GM19240 (cell line): ENCODE measurements at regions not wholly inside any gene's neighbourhood (a gene's known extent, or its start where the extent isn't known, plus 50 kb on each side); places are given as distances from the start of the nearest gene placed in this dataset.
"Not testable (repeated sequence)": the region's sequence is repeated elsewhere in the genome, so short reads cannot be mapped to it uniquely, and the experiment has no call there.

ENCODE experiments used
- DNase-seq: peaks from one replicate; pipeline ENCODE4 v3.0.0; 2011; ENCODE audit warnings: low spot score; ENCODE audit not compliant: insufficient read length

DNA sequence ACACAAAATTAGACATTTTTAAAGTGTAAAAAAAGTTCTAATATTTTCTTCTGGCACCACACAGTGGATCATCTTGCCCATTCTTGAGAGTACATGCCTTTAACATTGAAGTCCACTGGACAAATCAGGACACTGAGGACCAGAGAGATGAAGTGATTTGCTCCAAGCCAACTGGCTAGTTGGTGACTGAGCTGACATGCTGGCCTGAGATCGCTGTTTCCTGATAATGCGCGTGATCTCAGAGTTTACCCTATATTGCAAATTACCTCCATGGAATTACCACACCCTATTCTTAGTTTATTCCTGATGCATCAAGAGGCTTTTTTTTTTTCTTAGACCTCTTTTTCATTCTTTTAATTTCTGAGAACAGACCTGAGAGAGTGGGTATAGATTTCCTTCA, 432.8 kb downstream of the CD83 start:
- DNase-seq, result no peak

DNA sequence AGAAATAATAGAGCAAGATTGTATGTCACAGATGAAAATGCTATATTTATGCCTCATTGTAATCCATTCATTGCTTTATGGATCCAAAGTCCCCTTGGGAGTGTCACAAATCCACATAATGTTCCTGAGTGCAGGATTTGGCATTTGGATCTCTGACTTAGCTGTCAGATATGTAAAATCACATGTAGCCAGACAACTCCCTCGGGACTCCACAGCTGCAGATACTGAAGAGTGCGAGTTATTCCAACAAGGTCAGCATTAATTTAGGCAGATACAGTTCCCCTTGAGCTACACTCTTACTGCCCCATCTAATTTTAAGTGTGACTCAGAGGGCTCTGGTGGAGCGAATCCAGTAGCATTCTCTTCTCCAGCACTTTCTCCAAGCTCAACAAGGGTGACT, 433.2 kb downstream of the CD83 start:
- DNase-seq, result no peak

DNA sequence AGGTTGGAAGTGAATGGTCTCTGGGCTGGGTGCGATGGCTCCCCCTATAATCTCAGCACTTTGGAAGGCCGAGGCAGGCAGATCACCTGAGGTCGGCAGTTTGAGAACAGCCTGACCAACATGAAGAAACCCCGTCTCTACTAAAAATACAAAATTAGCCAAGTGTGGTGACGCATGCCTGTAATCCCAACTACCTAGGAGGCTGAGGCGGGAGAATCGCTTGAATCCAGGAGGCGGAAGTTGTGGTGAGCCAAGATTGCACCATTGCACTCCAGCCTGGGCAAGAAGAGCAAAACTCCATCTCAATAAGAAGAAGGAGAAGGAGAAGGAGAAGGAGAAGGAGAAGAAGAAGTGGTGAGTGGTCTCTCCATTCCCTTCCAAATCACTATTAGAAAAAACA, 434.0 kb downstream of the CD83 start:
- not testable (repeated sequence) for DNase-seq

DNA sequence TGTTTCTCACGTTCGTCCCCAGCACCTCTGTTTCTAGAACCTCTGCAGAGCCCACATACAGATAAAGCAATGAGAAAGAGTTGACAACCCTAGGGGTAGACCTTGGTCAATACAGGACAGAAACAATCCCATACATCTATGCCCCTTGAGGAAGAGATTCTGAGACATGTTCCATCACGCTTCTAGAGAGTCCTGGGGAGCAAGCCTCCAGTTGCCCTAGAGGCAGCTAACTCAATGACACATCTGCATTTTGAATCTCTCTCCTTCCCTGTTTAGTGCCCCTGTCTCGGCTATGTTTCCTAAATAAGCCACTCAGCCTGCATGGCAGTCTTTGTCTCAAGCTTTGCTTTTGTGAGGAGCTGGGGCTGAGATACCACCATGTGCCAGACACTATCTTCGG, 435.3 kb downstream of the CD83 start:
- no peak for DNase-seq

DNA sequence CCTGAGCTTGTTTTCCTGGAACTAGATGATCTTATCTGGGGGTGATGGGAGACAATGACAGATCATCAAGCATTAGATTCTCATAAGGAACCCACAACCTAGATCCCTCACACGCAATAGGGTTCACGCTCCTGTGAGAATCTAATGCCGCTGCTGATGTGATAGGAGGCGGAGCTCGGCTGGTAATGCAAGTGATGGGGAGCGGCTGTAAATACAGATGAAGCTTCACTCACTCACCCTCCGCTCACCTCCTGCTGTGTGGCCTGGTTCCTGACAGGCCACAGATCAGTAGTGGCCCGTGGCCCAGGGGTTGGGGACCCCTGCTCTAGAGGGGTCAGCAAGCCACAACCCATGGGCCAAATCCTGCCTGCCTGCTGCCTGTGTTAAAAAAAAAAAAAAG, 435.9 kb downstream of the CD83 start:
- no peak for DNase-seq

DNA sequence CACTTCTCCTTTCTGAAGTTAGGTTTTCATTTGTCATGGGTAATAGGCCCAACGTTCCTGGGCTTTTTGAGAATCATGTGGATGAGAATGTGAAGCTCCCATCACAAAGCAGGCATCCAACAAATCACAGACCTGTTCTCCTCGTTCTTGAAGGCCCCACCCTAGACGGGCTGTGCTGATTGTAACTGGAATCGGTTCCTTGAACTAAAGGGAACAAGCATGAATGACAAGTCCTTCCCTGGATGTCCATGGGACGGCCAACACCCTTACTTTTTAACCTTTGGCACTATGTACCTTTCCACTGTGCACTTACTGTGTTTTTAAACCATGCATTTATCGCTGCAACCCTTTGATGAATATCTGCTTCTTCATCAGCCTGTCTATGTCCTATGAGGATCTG, 438.2 kb downstream of the CD83 start:
- DNase-seq, result no peak

DNA sequence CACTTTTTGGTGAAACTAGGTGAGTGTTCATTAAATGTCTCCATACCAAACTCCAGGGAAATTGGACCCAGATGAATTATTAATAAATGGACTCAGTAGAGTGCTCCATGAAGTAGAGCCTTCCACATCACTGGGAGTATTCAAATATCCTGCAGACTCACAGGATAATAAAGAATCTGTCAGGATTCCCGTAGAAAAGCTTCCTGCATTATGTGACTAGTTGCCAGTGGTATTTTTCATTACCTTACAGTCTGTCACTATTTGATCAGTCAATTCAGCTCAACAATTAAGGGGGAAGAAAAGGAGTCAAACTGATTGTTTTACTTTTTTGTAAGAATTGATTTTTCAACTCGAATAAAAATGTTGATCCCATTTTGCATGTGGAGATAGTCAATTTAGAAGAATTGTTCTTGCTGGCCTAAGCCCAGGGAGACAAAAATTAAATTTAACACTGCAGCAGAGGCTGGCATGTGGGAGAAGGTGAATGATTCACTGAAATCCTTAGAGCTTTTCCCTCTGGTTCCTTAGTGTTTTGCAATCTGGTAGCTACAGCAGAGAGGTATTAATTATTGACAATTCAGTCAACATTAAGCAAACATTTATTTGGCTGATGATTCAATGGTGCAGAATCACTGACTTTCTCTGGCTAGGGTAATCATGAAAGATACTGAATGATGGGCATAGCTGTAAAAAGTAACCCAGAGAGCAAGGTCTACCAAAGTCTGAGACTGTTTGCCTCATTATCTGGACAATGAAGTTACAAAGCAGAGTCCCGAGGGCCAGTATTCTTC, 442.4 kb downstream of the CD83 start:
- DNase-seq, result no peak

DNA sequence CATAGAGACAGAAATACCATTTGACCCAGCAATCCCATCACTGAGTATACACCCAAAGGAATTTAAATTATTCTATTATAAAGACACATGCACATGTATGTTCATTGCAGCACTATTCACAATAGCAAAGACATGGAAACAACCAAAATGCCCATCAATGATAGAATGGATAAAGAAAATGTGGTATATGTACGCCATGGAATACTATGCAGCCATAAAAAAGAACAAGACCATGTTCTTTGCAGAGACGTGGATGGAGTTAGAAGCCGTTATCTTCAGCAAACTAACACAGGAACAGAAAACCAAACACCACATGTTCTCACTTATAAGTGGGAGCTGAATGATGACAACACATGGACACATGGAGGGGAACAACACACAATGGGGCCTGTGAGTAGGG, 444.0 kb downstream of the CD83 start:
- not testable (repeated sequence) for DNase-seq

DNA sequence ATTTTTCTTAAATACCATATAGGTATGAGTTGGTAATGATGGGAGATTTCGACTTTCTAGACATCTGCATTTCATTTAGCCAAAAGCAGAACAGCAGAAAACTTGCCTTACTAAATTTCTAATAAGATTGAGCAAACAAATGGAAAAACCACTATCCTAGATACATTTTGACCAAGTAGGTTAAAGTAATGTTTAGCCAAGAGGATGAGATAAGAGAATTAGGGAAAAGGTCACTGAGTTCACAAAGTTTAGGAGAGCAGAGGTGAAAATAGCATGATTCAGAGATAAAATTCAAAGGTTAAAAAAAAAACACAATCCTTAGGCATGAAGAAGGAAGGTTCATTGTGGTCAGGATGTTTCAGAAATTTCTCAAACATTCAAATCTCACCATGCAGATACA, 450.3 kb downstream of the CD83 start:
- no peak for DNase-seq

DNA sequence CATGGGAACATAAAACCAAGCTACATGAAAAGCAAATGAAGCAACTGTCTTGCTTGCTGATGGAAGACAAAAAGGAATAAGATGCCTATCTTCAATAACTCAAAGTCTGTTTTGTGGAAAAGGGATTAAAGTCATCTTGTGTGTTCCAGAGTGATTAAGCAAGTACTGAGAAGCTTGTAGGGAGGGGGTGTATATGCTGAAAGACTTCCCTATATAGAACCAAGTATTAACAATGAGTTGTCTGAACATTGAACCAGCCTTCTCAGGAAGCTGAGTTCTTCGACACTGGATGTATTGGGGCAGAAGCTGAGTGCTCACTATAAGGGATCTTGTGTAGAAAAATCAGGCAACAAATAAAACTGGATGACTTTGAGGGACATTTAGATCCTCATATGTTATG, 451.8 kb downstream of the CD83 start:
- DNase-seq, result no peak

DNA sequence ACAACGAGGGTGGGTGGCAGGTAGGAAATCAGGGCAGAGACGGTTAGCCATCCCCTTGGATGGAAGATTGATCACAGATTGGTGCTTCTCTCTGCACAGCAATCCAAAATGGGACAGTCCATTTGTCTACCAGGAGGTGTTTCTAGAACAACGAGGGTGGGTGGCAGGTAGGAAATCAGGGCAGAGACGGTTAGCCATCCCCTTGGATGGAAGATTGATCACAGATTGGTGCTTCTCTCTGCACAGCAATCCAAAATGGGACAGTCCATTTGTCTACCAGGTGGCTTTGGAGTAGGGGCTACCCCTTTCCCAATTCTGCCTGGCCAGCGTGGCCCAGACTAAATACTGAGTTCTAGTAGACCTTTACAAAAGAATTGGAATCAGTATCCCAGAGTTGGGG, 452.3 kb downstream of the CD83 start:
- not testable (repeated sequence) for DNase-seq

DNA sequence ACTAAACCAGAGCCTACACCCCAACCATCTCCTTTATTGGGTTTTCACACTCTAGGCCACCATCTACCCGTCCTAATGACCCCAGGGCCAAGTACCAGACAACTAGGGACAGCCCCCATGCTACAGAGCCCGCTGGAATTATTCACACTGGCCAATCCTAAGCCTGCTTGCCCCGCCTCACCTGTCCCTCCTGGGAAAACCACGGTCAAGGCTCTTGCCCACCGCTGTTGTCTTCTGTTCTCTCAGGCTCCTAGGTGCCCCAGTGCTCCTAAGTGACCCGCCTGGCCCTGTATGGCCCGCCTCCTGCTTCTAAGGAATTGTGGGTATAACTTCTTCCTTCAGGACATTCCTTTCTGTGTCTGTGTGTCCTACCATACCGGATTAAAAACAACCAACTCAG, 453.4 kb downstream of the CD83 start:
- DNase-seq, result no peak

DNA sequence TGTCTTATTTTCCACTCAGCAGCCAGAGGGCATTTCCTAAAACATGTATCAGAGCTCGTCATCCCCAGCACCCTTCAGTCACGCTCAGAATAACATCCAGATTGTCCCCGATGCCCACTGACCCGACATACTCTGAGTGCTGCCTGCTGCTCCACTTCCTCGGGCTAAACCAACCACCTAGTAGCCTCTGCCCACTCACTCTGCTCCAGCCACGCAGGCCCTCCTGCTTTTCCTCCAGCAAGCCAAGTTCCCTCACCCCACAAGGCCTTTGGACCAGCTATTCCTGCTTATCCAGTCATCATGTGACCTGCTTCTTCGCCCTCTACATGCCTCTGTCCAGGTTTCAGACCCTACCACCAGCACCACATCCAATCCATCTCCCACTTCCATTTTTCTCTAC, 454.2 kb downstream of the CD83 start:
- DNase-seq, result no peak

DNA sequence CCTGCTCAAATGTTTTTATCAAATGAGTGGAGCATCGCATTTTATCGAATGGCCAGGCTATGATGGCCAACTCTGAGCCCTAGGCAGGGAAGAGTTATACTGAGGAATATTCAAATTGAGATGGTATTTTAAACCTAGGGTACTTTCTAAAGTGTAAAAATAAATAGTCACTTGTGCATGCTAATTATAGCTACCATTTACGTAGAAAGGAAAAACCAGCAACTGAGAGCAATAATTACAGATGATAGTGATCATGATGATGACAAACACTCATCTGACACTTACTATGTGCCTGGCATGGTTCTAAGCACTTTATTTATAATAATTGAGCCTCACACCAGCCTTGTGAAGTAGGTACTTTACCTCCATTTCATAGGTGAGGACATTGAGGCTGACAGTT, 455.7 kb downstream of the CD83 start:
- no peak for DNase-seq

DNA sequence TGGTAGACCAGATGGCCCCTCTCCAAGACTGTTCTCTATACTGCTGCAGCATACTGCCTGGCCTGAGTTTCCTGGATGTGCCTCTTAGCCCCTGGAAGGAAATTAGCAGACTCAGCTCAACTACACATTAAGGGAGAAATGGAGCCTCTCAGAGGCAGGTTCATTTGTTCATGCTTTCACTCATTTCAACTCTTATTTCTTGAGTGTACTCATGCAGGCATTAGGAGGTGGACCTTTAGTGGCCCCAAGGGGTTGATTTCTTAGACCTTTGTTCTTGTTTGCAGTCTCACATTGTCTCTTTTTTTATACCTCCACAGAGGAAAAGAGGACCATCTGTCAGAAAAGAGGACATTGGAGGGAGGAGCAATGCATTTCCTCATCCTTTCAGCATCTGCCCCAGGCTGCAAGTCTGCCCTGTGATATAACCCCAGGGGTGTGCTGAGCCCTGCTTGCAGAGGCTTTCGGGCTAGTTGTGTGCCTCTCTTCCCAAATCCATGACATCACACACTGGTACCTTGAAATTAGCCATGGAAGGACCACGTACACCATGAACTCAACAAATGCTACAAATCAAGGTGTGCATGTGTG, 456.2 kb downstream of the CD83 start:
- no peak for DNase-seq

DNA sequence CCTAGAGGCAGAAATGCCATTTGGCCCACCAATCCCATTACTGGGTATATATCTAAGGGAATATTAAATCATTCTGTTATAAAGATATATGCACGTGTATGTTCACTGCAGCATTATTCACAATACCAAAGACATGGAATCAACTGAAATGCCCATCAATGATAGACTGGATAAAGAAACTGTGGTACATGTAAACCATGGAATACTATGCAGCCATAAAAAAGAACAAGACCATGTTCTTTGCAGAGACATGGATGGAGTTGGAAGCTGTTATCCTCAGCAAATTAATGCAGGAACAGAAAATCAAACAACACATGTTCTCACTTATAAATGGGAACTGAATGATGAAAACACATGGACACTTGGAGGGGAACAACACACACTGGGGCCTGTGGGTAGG, 458.4 kb downstream of the CD83 start:
- DNase-seq, result no peak

DNA sequence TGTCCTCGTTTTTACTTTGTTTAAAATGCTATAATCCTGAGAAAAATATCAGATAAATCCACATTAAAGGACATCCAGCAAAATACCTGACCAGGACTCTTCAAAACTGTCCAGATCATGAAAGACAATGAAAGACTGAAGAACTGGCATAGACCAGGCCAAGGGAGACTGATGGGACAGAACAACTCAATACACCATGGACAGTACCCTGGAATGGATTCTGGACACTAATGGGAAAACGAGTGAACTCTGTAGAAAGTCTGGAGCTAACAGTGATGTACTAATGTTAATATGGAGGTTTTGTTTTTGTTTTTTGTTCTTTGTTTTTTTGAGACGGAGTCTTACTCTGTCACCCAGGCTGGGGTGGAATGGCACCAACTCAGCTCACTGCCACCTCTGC, 461.4 kb downstream of the CD83 start:
- DNase-seq, result no peak

DNA sequence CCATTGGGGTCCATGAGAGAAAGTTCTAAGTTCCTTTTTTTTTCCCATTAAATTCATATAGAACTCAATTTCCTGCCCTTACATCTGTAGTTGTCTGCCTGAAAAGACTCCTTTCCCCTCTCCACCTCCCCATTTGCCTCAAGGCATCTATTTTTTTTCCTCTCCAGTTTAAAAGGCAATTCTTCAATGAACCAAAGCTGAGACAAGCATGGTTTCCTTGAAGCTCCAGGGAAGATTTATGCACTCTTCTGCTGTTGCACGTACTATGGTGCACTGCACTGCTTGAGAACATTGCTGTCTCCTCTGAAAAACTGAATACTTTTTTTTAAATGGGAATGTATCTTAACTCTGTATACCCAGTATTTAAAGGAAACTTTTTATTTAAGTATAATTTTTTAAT, 465.2 kb downstream of the CD83 start:
- DNase-seq, result no peak

DNA sequence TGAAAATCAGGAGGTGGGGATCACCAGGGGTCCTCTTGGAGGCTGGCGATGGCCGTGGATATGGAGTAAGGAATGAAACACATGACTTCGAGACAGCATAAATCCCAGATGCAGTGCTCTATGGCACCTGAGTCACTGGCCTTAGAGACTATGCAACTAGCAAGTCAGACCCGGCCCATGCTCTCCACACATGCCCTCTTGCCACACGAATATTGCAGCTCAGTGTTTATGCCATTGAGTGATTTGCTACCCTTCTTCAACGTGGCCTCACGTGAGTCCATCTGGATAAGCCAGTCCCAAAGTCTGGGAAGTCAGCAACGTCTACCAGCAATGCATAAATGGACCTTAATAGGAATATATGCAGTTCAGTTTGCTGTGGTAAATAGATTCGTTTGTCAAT, 466.3 kb downstream of the CD83 start:
- no peak for DNase-seq

DNA sequence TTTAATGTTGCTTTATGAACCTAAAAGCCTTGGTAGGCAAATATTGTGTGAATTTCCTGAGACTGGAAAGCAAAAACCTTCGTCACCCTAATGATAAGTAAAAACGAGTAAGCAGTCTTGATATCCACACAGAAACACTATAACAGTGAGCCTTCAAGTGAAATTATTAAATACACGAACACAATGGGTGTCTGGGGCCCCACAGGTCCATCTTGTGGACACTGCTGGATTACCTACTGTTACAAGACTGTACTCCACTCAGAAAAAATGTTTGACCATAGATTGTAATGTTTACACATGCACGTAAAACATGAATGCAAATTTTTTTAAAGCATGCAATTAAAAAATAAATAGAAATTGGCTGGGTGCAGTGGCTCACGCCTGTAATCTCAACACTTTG, 466.9 kb downstream of the CD83 start:
- DNase-seq, result no peak

DNA sequence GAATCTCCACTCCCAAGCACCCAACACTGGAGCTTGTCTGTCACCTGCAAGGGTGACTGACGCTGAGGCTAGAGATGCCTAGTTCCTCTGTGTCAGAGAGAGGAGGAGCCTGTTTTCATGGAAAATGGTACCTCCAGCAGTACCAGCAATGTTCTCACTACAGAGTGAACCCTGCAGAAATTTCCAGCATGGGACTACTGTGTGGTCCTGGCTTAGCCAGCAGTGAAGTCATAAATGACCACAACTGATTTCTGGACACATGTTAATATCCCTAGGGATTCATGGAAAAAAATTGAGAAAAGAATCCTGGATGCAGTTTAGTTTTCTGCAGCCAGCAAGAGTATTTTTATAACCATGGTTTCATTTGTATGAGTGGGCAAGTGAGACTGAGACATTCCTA, 468.1 kb downstream of the CD83 start:
- DNase-seq, result no peak

DNA sequence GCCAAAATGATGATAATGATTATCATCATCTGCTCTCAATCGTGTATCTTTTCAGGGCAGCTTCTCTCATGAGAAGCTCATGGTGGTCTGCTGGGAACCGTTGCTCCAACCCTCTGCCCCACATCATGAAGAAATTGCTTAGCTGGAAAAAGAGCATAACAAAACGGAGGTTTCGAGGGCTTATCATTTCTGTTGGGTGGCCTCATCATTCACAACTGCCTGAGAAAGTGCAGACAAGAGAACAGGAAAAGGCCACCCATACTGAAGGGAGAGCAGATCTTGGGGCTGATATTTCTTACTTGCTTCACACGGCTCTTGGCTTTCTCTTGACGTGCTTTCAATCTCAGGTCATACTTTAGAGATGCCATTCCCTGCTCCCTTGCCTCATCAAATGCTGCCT, 471.6 kb downstream of the CD83 start:
- DNase-seq, result no peak

DNA sequence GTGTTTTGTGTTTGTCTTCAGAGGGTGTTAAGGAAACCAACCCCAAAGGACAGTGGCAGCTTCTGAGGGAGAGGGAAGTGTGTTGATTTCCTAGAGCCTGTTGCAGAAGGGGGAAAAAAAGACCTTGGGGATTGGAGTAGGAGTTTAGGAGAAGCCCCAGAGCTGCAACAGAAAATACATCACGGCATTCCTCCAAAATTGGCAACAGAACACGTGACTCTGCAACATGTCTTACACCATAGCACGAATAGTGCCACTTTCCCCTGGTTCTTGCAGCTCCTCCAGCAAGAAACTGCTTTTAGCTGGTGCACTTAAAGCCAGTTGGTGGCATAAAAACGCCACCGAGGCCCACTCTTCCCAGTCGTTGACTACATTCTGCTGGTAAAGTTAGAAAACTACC, 473.0 kb downstream of the CD83 start:
- DNase-seq, result no peak
